ENCODE measurements at regions not wholly inside any gene's neighbourhood (a gene's known extent, or its start where the extent isn't known, plus 50 kb on each side); places are given as distances from the start of the nearest gene placed in this dataset.

GRCh38 chr2:6650311-6650710 is 215.4 kb downstream of the CMPK2 start:
- no peaks in the 10 kb centered on the region for H3K36me3 ChIP-seq (ENCODE audit: insufficient read depth, low read length)
- no peaks in the 10 kb centered on the region for H3K27me3 ChIP-seq (ENCODE audit: low read length)
- H4K20me1 ChIP-seq (ENCODE audit: insufficient read depth, low read depth, low read length) = no peaks in the 10 kb centered on the region
- DNase-seq = no peak
- H3K4me2 ChIP-seq (ENCODE audit: low read depth, low read length, poor library complexity, severe bottlenecking) = no peak overlapping the region
- H3K9me3 ChIP-seq (ENCODE audit: low read length) = no peaks in the 10 kb centered on the region
- H3K4me3 ChIP-seq (ENCODE audit: low read length) = no peak overlapping the region
- H3K9ac ChIP-seq (ENCODE audit: low read length) = no peak overlapping the region
- no peak overlapping the region for H3K27ac ChIP-seq (ENCODE audit: low read length)
- no peak overlapping the region for H2AFZ ChIP-seq (ENCODE audit: low read length)
- no peaks in the 10 kb centered on the region for H3K4me1 ChIP-seq (ENCODE audit: low read length)
- H3K79me2 ChIP-seq (ENCODE audit: low read length) = no peaks in the 10 kb centered on the region
- no peaks in the 10 kb centered on the region for H3K9me2 ChIP-seq (replicated peaks; ENCODE audit: insufficient read depth, low read length)

DNA sequence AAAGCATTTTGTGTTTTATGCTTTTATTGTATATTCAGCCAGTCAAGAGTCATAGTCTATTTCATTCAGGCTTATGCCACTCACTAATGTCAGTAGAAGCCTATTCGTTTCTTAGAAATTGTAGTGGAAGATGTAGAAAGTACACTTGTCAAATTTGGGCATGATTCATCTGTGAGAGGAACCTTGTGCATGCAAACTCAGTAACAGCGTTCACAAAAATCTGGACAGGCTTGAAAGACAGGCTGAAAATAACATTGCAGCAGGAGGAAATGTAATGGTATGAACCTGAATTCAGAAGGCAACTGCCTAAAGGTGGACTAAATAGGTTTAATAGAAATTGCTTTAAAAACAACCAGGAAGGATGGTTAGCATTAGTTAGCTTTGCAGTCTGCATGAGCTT is 213.5 kb downstream of the CMPK2 start:
- no peak overlapping the region for H2AFZ ChIP-seq (ENCODE audit: low read length)
- no peaks in the 10 kb centered on the region for H4K20me1 ChIP-seq (ENCODE audit: insufficient read depth, low read depth, low read length)
- no peak overlapping the region for H3K9ac ChIP-seq (ENCODE audit: low read length)
- H3K27me3 ChIP-seq (ENCODE audit: low read length) = no peaks in the 10 kb centered on the region
- H3K4me3 ChIP-seq (ENCODE audit: low read length) = no peak overlapping the region
- H3K79me2 ChIP-seq (ENCODE audit: low read length) = no peaks in the 10 kb centered on the region
- no peaks in the 10 kb centered on the region for H3K4me1 ChIP-seq (ENCODE audit: low read length)
- DNase-seq = no peak
- no peak overlapping the region for H3K27ac ChIP-seq (ENCODE audit: low read length)
- no peaks in the 10 kb centered on the region for H3K9me2 ChIP-seq (replicated peaks; ENCODE audit: insufficient read depth, low read length)
- no peaks in the 10 kb centered on the region for H3K9me3 ChIP-seq (ENCODE audit: low read length)
- no peaks in the 10 kb centered on the region for H3K36me3 ChIP-seq (ENCODE audit: insufficient read depth, low read length)
- H3K4me2 ChIP-seq (ENCODE audit: low read depth, low read length, poor library complexity, severe bottlenecking) = no peak overlapping the region

DNA sequence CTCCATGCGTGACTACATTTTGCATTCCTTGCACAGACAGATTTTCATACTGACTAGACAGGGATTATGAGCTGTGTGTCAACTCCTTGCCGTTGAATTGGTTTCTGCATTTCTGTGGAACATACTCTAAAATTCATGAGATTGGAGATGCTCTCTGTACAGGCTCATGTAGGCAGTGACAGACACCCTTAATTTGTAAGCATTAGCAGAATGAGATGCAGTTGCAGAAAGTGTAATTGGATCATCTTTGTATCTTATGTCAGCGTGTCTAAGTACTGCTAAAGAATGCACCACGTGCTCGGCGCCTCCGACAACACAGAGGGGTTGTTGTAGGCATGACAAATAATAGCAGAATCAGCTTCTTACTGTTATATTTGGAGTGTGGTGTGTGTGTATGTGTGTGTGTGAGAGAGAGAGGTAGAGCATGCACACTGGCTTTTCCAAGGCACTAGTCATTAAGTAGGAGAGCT is 212.4 kb downstream of the CMPK2 start:
- no peak overlapping the region for H2AFZ ChIP-seq (ENCODE audit: low read length)
- no peaks in the 10 kb centered on the region for H3K4me1 ChIP-seq (ENCODE audit: low read length)
- H3K9me3 ChIP-seq (ENCODE audit: low read length) = no peaks in the 10 kb centered on the region
- H3K79me2 ChIP-seq (ENCODE audit: low read length) = no peaks in the 10 kb centered on the region
- H3K27me3 ChIP-seq (ENCODE audit: low read length) = no peaks in the 10 kb centered on the region
- DNase-seq = no peak
- H3K27ac ChIP-seq (ENCODE audit: low read length) = no peak overlapping the region
- no peaks in the 10 kb centered on the region for H4K20me1 ChIP-seq (ENCODE audit: insufficient read depth, low read depth, low read length)
- no peak overlapping the region for H3K9ac ChIP-seq (ENCODE audit: low read length)
- H3K4me2 ChIP-seq (ENCODE audit: low read depth, low read length, poor library complexity, severe bottlenecking) = no peak overlapping the region
- no peaks in the 10 kb centered on the region for H3K36me3 ChIP-seq (ENCODE audit: insufficient read depth, low read length)
- no peaks in the 10 kb centered on the region for H3K9me2 ChIP-seq (replicated peaks; ENCODE audit: insufficient read depth, low read length)
- no peak overlapping the region for H3K4me3 ChIP-seq (ENCODE audit: low read length)

DNA sequence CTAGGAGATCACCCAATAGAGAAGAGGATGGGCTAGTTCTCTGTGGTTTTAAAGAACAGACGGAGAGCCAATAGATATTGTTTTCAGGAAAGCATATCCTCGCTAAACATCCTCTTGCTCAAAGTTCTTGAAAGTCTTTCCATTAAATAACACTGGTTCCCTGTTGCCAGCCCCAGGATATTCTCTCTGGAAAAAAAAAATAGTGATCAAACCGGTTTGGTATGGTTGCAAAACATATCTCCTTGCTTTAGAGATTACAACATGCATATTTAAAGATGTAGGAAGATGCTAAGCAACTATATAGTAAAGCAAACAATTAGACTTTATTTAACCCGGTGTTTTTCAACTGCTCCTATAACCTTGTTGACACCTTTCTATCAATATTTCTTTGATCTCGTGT is 211.4 kb downstream of the CMPK2 start:
- Histone ChIP-seq H3K4me2 (ENCODE audit: low read depth, low read length, poor library complexity, severe bottlenecking) (no peak overlapping the region), H2AFZ (ENCODE audit: low read length) (no peak overlapping the region), H3K27me3 (ENCODE audit: low read length) (no peaks in the 10 kb centered on the region), H3K9me2 (replicated peaks; ENCODE audit: insufficient read depth, low read length) (no peaks in the 10 kb centered on the region), H4K20me1 (ENCODE audit: insufficient read depth, low read depth, low read length) (no peaks in the 10 kb centered on the region), H3K79me2 (ENCODE audit: low read length) (no peaks in the 10 kb centered on the region), H3K36me3 (ENCODE audit: insufficient read depth, low read length) (no peaks in the 10 kb centered on the region), H3K9me3 (ENCODE audit: low read length) (no peaks in the 10 kb centered on the region), H3K4me1 (ENCODE audit: low read length) (no peaks in the 10 kb centered on the region), H3K4me3 (ENCODE audit: low read length) (no peak overlapping the region), H3K27ac (ENCODE audit: low read length) (no peak overlapping the region), H3K9ac (ENCODE audit: low read length) (no peak overlapping the region)
- DNase-seq = no peak

DNA sequence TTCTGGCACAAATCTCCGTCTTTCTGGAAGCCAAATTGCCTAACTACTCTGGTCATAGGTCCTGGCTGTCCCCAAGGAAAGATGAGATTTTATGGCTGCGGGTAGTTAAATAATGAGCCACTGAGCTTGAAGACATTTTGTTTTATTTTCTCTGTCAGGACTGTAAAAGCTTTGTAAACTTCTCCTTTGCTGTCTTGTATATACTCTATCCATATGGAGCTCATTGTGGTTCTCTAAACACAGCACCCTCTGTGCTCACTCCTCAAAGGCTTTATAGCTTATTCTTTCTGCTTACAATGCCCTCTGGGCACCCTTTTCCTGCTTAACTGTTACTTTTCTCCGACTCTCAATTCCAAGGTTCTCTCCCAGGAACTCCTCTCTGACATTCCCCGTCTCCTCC is 209.1 kb downstream of the CMPK2 start:
- Histone ChIP-seq H2AFZ (ENCODE audit: low read length) (no peak overlapping the region), H3K9me2 (replicated peaks; ENCODE audit: insufficient read depth, low read length) (no peaks in the 10 kb centered on the region), H3K4me2 (ENCODE audit: low read depth, low read length, poor library complexity, severe bottlenecking) (no peak overlapping the region), H3K9me3 (ENCODE audit: low read length) (no peaks in the 10 kb centered on the region), H3K36me3 (ENCODE audit: insufficient read depth, low read length) (no peaks in the 10 kb centered on the region), H3K27me3 (ENCODE audit: low read length) (no peaks in the 10 kb centered on the region), H3K79me2 (ENCODE audit: low read length) (no peaks in the 10 kb centered on the region), H3K27ac (ENCODE audit: low read length) (no peak overlapping the region), H3K9ac (ENCODE audit: low read length) (no peak overlapping the region), H3K4me1 (ENCODE audit: low read length) (no peaks in the 10 kb centered on the region), H3K4me3 (ENCODE audit: low read length) (no peak overlapping the region), H4K20me1 (ENCODE audit: insufficient read depth, low read depth, low read length) (no peaks in the 10 kb centered on the region)
- no peak for DNase-seq

DNA sequence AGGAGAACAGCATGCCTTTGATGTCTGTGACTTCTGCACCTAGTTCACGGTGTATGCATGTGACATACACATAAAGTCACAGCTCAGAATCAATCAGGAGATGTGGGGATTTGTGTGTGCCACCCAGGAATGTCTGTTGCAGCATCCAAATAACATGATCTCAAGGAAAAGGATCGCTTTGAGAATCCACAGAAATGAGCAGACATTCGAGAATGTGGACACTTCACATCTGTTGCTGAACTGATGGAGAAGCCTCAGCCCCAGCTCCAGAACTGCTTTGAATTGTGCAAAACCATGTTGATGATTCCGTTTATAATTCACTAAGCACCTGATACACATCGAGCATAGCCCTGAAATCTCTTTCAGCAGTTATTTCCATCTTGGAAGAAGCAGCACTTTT is 208.6 kb downstream of the CMPK2 start:
- DNase-seq = no peak
- Histone ChIP-seq H3K9me2 (replicated peaks; ENCODE audit: insufficient read depth, low read length) (no peaks in the 10 kb centered on the region), H4K20me1 (ENCODE audit: insufficient read depth, low read depth, low read length) (no peaks in the 10 kb centered on the region), H3K9me3 (ENCODE audit: low read length) (no peaks in the 10 kb centered on the region), H3K4me3 (ENCODE audit: low read length) (no peak overlapping the region), H3K4me1 (ENCODE audit: low read length) (no peaks in the 10 kb centered on the region), H3K36me3 (ENCODE audit: insufficient read depth, low read length) (no peaks in the 10 kb centered on the region), H3K27ac (ENCODE audit: low read length) (no peak overlapping the region), H3K4me2 (ENCODE audit: low read depth, low read length, poor library complexity, severe bottlenecking) (no peak overlapping the region), H3K27me3 (ENCODE audit: low read length) (no peaks in the 10 kb centered on the region), H2AFZ (ENCODE audit: low read length) (no peak overlapping the region), H3K79me2 (ENCODE audit: low read length) (no peaks in the 10 kb centered on the region), H3K9ac (ENCODE audit: low read length) (no peak overlapping the region)

GRCh38 chr2:6657855-6658254 is 207.9 kb downstream of the CMPK2 start:
- H3K27me3 ChIP-seq (ENCODE audit: low read length) = no peaks in the 10 kb centered on the region
- no peak for DNase-seq
- H3K4me1 ChIP-seq (ENCODE audit: low read length) = no peaks in the 10 kb centered on the region
- no peak overlapping the region for H3K4me3 ChIP-seq (ENCODE audit: low read length)
- H3K4me2 ChIP-seq (ENCODE audit: low read depth, low read length, poor library complexity, severe bottlenecking) = peak overlapping the region; percentile 24
- no peaks in the 10 kb centered on the region for H4K20me1 ChIP-seq (ENCODE audit: insufficient read depth, low read depth, low read length)
- no peaks in the 10 kb centered on the region for H3K9me2 ChIP-seq (replicated peaks; ENCODE audit: insufficient read depth, low read length)
- H2AFZ ChIP-seq (ENCODE audit: low read length) = no peak overlapping the region; the same call in 1 of the 2 replicates
- H3K79me2 ChIP-seq (ENCODE audit: low read length) = no peaks in the 10 kb centered on the region
- no peak overlapping the region for H3K27ac ChIP-seq (ENCODE audit: low read length)
- no peak overlapping the region for H3K9ac ChIP-seq (ENCODE audit: low read length)
- H3K36me3 ChIP-seq (ENCODE audit: insufficient read depth, low read length) = no peaks in the 10 kb centered on the region
- H3K9me3 ChIP-seq (ENCODE audit: low read length) = no peaks in the 10 kb centered on the region

DNA sequence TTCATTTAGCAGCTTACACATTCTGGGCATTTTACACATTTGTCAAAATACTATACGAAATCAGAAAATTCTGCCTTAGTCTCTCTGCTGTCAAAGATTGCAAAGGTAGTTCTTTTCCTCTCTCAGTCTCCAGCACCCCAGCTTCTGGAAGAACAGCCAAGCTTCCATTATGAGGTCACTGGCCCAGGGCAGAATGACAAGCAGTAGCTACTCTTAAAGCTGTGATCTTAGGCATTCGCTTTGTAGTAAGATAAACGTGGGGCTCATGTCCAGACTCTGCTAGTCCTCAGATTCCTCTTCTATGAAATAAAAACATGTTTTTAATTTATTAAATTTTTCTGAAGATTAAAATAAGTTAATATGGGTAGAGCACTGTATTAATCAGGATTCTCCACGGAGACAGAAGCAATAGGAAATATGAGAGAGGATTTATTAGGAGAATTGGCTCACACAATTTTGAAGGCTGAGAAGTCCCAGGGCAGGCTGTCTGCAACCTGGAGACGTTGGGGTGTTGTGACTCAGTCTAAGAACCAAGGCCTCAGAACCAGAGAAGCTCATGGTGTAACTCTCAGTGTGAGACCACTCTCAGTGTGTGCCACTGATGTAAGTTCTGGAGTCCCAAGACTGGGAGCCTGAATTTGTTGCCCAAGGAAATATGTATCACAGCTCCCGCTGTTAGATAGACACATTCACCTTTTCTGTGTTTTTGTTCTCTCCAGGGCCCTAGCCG is 201.2 kb downstream of the CMPK2 start:
- H4K20me1 ChIP-seq (ENCODE audit: insufficient read depth, low read depth, low read length) = no peaks in the 10 kb centered on the region
- no peak overlapping the region for H3K4me3 ChIP-seq (ENCODE audit: low read length)
- H3K9me2 ChIP-seq (replicated peaks; ENCODE audit: insufficient read depth, low read length) = no peaks in the 10 kb centered on the region
- DNase-seq = no peak
- no peaks in the 10 kb centered on the region for H3K9me3 ChIP-seq (ENCODE audit: low read length)
- H3K4me1 ChIP-seq (ENCODE audit: low read length) = no peaks in the 10 kb centered on the region
- H3K4me2 ChIP-seq (ENCODE audit: low read depth, low read length, poor library complexity, severe bottlenecking) = no peak overlapping the region
- no peak overlapping the region for H3K27ac ChIP-seq (ENCODE audit: low read length)
- H3K79me2 ChIP-seq (ENCODE audit: low read length) = no peaks in the 10 kb centered on the region
- no peak overlapping the region for H3K9ac ChIP-seq (ENCODE audit: low read length)
- no peaks in the 10 kb centered on the region for H3K36me3 ChIP-seq (ENCODE audit: insufficient read depth, low read length)
- no peaks in the 10 kb centered on the region for H3K27me3 ChIP-seq (ENCODE audit: low read length)
- no peak overlapping the region for H2AFZ ChIP-seq (ENCODE audit: low read length)

Data from Karpas-422 (cell line).